Lung microvascular endothelial cell (primary cell): ENCODE measurements at regions not wholly inside any gene's neighbourhood (a gene's known extent, or its start where the extent isn't known, plus 50 kb on each side); places are given as distances from the start of the nearest gene placed in this dataset.
"Not testable (repeated sequence)": the region's sequence is repeated elsewhere in the genome, so short reads cannot be mapped to it uniquely, and the experiment has no call there.

Source experiments
- DNase-seq, 2 donors: peaks; one replicate each; pipeline versions ENCODE4 v3.0.0 to v3.0.0-alpha.2; 2010; ENCODE audit warnings: low read depth in 2 of 2

DNA sequence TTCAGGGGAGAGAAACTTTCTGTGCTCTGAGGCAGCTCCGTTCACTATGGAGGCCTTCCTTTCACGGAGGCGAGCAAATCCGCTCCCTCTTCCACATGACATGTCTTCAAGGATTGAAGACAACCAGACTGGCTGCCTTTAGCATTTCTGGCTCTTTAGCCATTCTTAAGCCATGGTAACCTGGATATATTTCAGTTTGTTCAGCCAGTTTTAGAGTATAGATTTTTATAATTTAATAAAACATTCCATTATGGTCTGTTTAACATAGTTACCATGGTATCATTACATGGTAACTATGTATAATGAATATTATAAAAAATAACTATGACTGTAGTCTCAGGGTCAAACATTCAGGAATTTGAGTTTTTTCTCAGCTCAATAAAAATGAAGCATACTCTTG lies 54.2 kb upstream of the NFIA start:
- no peak for DNase-seq

DNA sequence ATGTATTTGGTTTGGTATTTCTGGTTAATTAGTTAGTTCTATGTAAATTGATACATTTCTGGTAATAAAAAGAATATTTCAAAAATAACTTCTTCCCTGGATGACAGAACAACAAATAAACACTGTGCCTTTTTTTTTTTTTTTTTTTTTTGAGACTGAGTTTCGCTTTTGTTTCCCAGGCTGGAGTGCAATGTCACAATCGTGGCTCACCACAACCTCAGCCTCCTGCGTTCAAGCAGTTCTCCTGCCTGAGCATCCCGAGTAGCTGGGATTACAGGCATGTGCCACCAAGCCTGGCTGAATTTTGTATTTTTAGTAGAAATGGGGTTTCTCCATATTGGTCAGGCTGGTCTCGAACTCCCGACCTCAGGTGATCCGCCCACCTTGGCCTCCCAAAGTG lies 64.3 kb upstream of the NFIA start:
- DNase-seq = not testable (repeated sequence)

DNA sequence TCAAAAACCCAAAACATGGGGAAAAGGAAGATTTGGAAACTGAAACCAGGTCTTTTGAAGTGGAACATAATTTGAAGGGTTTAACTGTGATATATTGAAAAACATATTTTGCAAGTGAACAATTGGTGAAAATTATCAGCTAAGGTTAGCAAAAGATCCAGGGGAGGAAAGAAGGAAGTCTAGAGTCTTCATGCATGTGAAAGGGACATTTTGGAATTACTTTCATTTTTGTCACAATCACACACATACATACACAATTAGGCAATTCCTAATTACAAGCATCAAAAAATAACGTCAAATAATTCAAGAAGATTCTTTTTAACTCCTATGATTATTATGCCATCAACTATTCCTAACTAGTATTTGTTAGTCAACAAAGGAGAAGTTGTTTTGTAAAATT lies 64.7 kb upstream of the NFIA start:
- no peak for DNase-seq

DNA sequence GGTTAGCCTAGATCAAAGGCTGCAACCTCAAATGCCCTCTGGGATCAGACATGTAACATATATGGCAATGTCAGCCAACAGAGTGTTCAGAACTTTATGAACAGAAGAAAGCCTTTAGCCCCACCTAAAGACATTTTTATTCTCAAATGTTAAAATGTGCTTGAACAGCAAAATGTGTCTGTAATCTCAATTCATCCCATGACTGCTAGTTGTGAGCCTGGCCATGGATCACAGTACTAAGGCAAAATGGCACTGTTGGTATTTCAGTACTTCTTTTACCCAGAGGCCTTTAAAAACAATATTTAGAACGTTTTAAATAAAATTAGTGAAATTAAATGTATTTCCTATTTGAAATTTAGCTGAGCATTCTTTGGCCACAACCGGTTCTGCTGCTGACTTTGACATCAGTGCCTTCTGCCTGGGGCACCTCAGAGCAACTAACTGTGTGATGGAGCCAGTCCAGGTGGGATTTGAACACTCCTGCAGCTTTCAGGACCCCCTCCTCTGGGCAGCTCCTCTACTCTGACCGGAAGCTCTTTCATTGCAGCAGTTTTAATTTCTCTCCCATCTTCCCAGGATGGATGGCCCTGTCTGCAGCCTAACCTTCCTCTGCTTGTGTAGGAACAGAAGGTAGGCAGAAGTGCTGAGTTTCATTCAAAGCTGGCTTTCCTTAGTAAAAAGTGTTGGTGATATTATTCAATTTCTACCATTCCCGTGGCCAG lies 68.3 kb upstream of the NFIA start:
- no peak for DNase-seq

DNA sequence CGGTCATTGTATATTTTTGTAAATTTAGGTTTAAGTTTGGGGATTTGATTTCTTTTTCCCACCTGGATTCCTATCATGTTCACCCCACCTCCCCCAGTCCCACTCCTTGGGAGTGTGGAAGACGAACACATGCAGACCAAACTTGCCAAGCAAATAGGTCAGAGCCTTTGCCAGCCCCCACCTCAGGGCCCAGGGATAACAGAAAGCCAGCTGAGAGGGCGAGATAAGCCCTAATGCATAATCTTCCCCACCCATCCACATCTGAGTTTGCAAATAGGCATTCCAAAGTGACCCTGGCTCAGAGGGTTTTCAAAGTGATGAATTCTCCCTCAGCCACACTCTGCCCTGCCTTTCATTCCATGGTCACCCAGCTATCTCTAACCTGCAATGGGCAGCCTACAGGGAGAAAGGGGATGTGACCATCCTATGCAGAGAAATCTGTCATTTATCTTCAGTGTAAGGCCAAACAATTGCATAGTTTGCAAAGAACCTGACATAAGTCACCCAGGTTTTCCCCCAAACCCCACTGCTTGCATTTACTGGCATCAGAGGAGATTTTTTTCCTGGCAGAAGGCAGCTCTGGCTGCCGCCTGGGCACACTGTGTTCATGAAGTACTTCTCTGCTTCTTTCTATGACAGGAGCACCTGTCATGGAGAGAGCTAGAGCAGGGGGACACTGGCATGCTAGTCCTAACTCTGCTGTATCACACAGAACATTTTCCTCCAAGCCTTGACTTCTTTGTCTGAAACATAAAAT lies 69.0 kb upstream of the NFIA start:
- no peak for DNase-seq

DNA sequence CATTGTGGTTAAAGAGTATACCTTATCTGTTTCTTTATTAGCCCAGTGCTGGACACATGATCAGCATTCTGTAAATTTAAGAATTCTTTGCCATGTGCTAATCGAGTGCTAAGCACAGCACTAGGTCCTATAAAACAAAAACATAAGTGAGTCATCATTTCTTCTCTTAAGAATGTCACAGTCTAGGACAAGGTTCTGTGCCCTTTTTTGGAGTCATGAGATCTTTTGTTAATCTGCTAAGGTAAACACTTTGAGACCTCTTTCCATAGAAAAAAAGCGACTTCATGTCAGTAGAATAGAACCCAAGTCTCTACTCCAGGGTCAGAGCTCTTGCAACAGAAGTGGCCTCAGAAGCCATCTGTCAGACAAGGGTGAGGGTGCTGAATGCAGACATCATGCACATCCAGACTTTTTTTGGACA lies 70.0 kb upstream of the NFIA start:
- no peak for DNase-seq

DNA sequence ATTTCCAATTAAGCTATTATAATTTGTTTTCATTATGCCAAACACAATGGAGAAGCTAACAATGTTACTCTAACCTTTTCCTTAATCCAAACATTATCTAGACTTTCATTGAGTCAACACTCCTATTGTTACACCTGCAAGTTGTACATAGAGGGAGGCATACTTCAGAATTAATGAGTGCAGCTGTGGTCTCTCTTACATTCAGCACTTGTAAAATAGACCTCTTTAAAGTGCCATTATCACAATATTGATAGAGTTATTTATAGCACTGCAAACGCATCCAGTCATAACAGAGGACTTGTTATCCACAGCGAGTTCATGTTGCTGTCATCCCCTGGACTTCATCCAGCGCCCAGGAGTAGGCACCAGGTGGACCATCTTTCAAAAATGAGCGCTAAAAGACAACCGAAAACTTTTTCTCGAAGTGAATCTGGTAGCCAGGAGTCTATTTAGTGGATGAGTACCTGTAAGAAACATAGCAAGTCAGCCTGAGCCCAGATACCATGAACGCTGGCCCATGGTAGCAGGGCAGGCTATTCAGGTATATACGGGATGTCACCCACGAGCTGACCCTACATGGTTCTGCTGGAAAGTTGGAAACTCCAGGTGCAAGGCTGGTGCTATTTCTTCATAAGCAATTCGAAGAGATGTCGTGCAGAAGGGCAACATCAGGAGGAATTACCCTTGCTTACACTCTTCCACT lies 70.6 kb upstream of the NFIA start:
- no peak for DNase-seq

DNA sequence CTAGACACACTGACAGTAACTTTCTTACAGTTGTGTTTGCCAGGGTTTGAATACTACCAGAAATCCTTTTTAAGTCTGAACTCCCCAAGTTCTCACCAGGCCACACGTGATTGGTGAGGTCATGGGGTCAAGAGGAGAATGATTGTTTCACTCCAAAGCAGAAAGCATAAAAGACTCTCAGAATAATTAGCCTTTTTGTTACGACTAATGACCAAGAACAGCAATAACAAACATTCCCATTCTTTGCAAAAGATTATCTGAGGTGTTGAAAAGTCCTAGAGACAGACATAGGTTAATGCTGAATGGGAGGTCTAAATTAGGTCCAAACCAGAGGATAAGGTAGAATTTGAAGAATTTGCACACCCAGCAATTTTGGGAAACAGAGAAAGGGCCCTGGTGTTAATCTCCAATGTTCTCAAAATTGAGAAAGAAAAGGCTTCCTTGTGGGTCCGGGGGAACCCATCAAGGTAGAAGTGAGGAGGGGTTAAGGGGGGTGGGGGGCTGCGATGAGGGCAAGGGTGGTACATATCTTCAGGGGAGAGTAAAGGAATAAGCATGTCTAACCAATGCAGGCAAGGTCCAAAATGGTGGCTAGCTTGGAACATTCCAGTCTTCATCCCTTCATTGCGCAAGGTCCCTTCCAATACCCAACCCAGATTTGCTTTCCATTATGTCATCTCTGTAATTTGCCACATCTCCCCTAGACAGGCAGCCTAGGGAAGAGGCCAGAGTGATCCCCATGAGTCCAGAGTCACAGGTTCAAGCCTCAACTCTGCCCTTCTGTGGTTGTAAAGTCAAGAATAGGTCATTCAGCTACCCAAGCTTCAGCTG lies 74.6 kb upstream of the NFIA start:
- no peak for DNase-seq

DNA sequence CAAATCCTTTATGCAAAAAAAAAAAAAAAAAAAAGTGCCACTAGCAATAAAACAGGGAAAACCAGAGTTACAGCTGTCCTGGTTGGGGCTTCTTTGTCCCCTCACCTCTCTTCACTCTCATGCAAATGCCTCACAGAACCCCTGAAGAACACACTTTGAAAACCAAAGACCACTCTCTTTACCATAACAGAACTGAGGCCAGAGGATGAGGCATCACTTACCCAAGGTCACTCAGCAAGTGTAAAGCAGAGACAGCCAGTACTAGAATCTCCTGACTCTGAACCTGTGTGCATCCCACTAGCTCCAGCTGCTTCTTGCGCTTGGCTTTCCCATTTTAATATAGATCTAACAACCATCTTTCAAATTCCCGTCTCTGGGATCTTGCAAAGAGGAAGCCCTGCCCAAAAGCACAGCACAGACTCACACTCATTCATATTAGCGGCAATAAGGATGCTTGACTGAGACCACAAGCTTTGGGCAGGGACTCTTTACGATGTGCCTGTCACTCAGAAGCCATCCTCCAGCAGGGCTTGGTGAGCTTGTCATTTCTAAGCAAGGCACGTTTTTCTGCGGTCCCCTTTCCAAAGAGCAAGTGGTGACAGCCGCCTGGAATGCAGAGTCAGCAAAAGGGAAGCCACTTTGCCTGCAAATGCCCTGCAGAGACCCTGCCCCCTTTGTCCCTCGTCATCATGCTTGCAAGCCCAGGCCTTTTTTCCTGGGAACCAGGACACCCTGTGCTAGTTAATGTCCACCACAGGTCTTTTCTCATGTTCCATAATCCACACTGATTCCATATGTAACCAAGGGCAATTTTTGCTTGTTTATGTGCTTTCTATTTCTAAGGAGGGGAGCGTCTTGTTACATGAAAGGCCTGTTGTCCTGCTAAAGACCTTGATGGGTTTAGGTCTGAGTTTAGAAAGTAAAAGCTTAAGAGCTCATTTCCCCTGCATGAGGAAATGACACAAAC lies 76.5 kb upstream of the NFIA start:
- DNase-seq = peak in 1 of 2 donors; percentile 37

DNA sequence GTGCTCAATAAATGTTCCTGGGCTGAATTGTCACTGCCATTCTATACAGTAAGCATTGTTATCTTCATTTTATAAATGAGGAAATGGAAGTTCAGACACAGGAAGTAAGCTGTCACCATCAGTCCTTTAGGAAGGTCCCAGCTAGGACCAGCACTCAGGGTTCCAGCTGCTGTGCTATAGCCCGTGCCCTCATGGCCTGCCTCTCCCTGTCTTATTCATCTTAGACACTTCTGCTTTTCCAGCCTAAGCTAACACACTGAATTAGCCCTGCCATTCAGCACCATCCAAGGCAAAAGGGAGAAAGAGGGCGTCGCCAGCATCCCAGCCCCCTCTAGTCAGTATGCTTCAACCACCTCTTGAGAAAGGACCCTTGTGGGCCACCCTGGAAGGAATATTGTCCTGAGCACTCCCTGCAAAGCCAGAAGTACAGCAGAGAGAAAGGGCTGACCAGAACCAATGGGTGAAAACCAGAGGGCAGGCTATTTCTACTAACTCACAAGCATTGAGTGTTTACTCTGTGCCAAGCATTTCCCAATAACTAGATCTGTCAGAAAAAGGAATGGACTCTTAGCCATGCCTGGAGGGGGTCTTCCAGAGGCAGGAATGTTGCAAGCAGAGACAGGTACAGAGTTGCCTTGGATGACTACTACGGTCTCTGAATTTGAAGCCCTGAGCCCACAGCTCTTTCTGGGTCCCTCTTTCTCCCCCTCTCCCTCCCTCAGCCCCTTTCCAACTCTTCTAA lies 77.9 kb upstream of the NFIA start:
- DNase-seq = no peak

DNA sequence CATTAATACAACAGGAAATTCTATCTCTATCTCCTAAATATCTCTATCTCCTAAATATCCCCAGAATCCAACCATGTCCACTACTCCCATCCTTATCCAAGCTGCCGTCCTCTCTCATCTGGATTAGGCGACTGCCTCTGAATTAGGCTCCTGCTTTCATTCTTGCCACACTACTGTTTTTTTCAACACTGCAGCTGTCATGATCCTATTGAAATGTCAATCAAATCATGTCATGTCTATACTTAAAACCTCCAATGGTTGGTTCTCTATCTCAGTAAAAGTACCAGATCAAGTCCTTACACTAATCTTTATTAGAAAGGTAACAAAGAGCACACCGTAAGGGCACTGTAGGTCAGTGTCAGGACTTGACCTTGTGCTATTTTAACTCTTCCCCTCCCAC lies 82.0 kb upstream of the NFIA start:
- DNase-seq = no peak

DNA sequence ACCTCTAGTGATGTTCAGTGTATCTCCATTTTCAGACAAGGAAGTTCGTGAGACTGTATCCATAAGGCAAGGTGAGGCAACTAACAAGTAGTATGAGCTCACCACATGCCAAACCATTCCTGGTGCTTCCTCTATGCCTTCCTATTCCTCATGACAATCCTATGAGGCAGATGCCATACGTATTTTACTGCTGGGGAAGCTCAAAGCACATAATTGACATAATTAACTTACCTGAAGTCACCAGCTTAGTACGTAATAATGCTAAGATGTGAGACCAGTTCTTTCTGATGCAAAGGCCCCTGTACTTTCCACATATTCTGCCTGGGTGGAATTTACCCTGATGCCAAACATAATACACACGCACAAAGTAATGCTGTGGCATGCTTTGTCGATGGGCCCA lies 83.6 kb upstream of the NFIA start:
- no peak for DNase-seq

DNA sequence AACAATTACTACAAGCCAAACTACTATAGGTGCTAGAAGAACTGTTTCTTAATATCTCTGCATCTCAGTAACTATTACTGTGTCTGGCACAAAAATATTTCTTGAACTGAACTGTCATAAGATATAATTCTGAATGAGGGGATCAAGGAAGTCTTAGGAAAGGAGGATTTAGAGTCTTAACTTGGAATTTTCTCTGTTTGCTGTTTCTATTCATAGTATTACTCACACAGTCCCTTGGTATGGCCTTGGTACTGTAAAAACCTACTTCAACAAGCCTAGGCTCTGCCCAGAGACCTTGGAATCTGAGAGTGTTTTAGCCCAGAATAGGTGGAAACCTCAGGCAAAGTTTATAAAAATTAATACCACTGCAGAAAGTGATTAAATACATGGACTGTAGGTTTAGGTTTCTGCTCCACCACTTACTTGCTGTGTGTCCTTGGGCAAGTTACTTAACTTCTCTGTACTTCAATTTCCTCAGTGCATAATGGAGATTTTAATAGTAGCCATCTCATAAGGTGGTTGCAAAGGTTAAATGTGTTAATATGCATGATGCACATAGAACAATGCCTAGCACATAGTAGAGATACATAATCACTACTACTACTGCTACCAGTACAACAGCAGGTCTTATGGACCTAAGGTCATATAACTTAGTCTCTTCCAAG lies 87.4 kb upstream of the NFIA start:
- DNase-seq = no peak

DNA sequence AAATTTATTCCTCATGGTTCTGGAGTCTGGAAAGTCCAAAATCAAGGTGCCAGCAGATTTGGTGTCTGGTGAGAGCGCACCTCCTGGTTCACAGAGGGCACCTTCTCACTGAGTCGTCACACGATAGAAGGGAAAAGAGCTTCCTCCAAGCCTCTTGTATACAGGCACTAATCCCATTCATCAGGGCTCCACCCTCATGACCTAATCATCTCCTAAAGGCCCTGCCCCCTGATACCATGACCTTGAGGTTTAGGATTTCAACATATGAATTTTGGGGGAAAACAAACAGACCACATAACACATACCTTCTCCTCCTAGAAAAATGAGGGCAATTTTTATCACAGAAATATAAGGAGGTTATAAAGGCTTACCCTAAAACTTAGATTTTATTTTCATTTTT lies 88.0 kb upstream of the NFIA start:
- DNase-seq = no peak

DNA sequence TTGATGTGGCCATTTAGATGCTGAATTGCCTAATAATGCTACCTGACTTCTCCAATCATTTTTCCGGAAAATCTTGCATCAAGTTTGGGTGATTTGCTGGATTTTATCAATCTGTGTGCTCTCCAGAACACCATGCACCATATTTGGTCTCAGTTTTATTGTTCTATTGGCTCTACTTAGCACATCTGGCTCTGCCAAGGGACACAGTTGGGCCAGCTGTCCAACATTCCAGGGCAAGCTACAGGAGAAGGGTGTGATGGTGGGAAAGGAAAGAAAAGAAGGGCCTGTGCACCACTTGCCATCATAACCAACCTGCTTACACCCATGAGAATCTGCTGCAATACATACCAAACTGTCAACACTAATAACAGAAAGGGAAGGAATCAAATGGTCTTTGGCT lies 90.2 kb upstream of the NFIA start:
- DNase-seq = no peak

DNA sequence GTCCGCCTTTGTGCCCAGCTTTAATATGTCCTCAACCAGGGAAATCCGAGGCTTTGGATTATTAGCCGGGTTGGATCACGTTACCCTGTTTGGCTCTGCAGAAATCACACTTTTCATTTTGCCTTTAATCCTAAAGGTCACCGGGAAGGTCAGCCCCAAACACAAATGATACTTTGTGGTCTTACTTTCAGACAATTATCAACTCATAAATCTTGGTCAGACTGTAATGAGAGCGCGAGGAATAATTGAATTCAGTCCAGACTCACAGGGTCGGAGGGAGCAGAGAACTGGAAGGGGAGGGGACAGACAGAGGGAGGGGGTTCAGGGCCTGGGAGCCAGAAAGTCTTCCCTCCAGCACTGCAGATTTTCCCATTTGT lies 91.7 kb upstream of the NFIA start:
- DNase-seq = peak in 1 of 2 donors; percentile 49

DNA sequence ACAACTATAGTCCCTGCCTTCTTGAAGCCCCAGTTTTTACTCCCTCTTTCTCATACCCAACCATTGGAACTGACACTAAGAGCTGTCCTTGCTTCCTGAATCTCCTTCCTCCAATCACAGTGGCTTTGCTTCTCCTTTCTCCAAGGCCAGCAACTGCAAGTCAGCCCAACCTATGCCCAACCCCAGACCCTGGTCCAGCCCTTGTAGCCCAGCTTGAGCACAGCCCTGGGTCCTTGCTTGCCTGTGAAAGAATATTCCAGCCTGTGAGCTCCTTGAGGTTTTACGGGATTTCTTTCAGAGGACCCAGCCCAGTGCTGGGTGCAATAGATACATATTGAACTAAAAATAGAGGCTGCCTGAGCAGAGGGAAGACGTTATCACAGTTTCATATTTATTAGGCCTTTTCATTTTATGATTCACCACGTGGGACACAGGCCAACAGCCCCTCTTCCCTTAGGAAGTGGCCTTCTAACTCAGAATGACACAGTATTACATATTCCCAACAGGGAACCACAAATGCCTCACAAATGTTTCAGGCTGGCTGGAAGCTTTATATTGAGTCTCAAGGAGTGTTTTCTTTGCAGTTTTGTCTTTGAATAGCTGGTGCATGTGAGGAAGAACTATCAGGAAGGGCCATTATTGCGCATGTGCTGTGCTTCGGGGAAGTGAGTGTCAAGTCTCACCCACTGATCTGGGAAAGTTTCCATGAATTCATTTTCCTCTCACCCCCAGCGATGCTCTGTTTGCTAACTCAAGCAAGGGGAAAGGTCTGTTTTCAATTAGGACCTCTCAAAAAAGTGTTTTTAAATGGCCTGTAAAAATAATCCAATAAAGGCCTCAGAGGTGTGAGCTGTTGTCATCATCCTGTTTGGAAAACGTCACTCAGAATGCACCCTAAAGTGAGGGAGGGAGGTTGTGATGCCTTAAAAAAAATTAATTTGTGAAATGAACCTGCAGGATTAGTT lies 92.3 kb upstream of the NFIA start:
- peak; percentile 90 to 93 for DNase-seq

DNA sequence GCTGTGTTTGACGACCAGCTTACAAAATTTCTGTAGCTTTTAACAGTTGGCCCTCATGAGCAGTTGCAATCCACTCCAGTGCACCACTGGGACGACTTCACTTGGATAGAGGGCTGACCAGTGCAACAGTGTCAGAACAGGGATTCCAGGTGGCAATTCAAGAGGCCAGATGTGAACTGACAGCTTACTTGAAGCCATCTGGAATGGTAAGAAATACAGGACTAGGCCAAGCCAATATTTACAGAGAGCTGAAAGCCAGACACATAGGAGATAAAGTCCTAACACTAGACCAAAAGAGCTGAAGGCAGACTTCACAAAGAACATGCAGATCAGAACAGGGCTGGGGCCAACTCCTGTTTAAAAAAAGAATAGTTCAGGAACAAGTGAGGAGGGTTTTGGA lies 93.5 kb upstream of the NFIA start:
- DNase-seq = no peak
